Neural cell (in vitro differentiated cells): ENCODE measurements at regions not wholly inside any gene's neighbourhood (a gene's known extent, or its start where the extent isn't known, plus 50 kb on each side); places are given as distances from the start of the nearest gene placed in this dataset.
"Not testable (repeated sequence)": the region's sequence is repeated elsewhere in the genome, so short reads cannot be mapped to it uniquely, and the experiment has no call there.

ENCODE experiments used
- CTCF ChIP-seq: fragments of 450-650 bp; IDR thresholded peaks from 2 replicates; pipeline ENCODE4 v1.5.1; 2014; ENCODE audit warnings: antibody characterized with exemption, mild to moderate bottlenecking, moderate library complexity; ENCODE audit not compliant: poor library complexity, severe bottlenecking
- EP300 ChIP-seq: fragments of 450-650 bp; conservative IDR thresholded peaks from 2 replicates; pipeline ENCODE4 v1.6.1; 2014; ENCODE audit warnings: antibody characterized with exemption, mild to moderate bottlenecking, moderate library complexity; ENCODE audit not compliant: poor library complexity, severe bottlenecking
- POLR2AphosphoS5 ChIP-seq: IDR thresholded peaks from 2 replicates; pipeline ENCODE4 v1.6.1; 2012
- RAD21 ChIP-seq: fragments of 450-650 bp; conservative IDR thresholded peaks from 2 replicates; pipeline ENCODE4 v1.6.1; 2014; ENCODE audit warnings: antibody characterized with exemption, mild to moderate bottlenecking, moderate library complexity
- SMC3 ChIP-seq: fragments of 450-650 bp; conservative IDR thresholded peaks from 2 replicates; pipeline ENCODE4 v1.6.1; 2014; ENCODE audit warnings: antibody characterized with exemption, mild to moderate bottlenecking, moderate library complexity; ENCODE audit not compliant: poor library complexity

DNA sequence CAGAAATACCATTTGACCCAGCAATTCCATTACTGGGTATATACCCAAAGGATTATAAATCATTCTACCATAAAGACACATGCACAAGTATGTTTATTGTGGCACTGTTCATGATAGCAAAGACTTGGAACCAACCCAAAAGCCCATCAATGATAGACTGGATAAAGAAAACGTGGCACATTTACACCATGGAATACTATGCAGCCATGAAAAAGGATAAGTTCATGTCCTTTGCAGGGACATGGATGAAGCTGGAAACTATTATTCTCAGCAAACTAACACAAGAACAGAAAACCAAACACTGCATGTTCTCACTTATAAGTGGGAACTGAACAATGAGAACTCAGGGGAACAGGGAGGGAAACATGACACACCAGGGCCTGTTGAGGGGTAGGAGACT, 1103.4 kb downstream of the TBL1XR1 start:
- TF ChIP-seq CTCF, SMC3, EP300, RAD21, POLR2AphosphoS5: not testable (repeated sequence)
